Skeletal muscle satellite cell (primary cell): ENCODE measurements at regions not wholly inside any gene's neighbourhood (a gene's known extent, or its start where the extent isn't known, plus 50 kb on each side); places are given as distances from the start of the nearest gene placed in this dataset.

ENCODE experiments used
- H3K27me3 ChIP-seq: 2 replicates; pipeline ENCODE4 v1.7.0; 2013; ENCODE audit warnings: low read length; ENCODE audit not compliant: control insufficient read depth, insufficient read depth
- H3K36me3 ChIP-seq: 2 replicates; pipeline ENCODE4 v1.7.0; 2013; ENCODE audit warnings: mild to moderate bottlenecking, control low read depth, low read length; ENCODE audit not compliant: insufficient read depth
- H3K4me1 ChIP-seq: 2 replicates; pipeline ENCODE4 v1.7.0; 2013; ENCODE audit warnings: low read length; ENCODE audit not compliant: control insufficient read depth, insufficient read depth
- H3K4me2 ChIP-seq: 2 replicates; pipeline ENCODE4 v1.7.0; 2013; ENCODE audit warnings: mild to moderate bottlenecking, low read length
- H3K4me3 ChIP-seq: 2 replicates; pipeline ENCODE4 v1.7.0; 2013; ENCODE audit warnings: low read length
- H3K9ac ChIP-seq: 2 replicates; pipeline ENCODE4 v1.7.0; 2013; ENCODE audit warnings: mild to moderate bottlenecking, low read depth, low read length, moderate library complexity
- H3K9me3 ChIP-seq: replicated peaks from 2 replicates; pipeline ENCODE4 v1.7.0; 2013; ENCODE audit warnings: mild to moderate bottlenecking, control low read depth, low read length

- Histone ChIP-seq H3K9ac (no peak overlapping the region), H3K4me3 (no peak overlapping the region), H3K4me1 (no peaks in the 10 kb centered on the region), H3K27me3 (no peaks in the 10 kb centered on the region), H3K36me3 (no peaks in the 10 kb centered on the region), H3K9me3 (no peaks in the 10 kb centered on the region), H3K4me2 (no peak overlapping the region)
These were observed 578.7 kb upstream of the SLITRK1 start for GRCh38 chr13:84460989-84461388.

DNA sequence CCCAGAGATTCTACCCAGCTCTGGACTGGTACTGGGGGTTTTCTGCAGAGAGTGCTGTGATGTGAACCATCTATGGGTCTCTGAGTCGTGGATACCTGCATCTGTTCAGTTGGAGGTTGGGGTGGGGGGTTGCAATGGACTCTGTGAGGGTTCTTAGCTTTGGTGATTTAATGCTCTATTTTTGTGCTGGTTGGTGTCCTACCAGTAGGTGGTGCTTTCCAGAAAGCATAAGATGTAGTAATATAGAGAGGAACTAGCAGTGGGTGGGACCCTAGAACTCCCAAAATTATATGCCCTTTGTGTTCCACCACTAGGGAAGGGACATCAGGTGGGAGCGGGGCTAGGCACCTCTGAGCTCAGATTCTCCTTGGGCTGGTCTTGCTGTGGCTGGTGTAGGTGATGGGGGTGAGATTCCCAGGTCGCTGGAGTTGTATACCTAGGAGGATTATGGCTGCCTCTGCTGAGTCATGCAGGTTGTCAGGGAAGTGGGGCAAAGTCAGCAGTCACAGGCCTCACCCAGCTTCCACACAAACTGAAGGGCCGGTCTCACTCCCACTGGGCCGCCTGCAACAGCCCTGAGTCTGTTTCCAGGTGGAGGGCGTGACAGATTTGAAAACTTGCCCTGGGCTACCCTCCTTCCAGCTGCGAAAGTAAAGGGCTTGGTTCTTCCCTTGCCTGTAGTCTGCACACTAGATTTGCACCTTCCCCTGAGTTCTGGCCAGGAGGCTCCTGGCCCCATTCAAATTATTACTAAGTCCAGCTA, 573.0 kb upstream of the SLITRK1 start:
- H3K4me2 ChIP-seq, result no peak overlapping the region
- H3K4me1 ChIP-seq, result no peaks in the 10 kb centered on the region
- no peaks in the 10 kb centered on the region for H3K27me3 ChIP-seq
- H3K9me3 ChIP-seq, result no peaks in the 10 kb centered on the region
- H3K4me3 ChIP-seq, result no peak overlapping the region
- H3K9ac ChIP-seq, result no peak overlapping the region
- H3K36me3 ChIP-seq, result no peaks in the 10 kb centered on the region

GRCh38 chr13:84447640-84447978, 565.3 kb upstream of the SLITRK1 start:
- no peaks in the 10 kb centered on the region for H3K9me3 ChIP-seq

GRCh38 chr13:84446972-84447639, 564.8 kb upstream of the SLITRK1 start:
- Histone ChIP-seq H3K4me2 (no peak overlapping the region), H3K4me1 (peaks cover 12% of the 10 kb centered on the region), H3K27me3 (no peaks in the 10 kb centered on the region), H3K36me3 (no peaks in the 10 kb centered on the region), H3K9me3 (no peaks in the 10 kb centered on the region), H3K9ac (no peak overlapping the region), H3K4me3 (no peak overlapping the region)

More at GRCh38 chr13:84447640-84447978, 565.3 kb upstream of the SLITRK1 start:
- H3K9ac ChIP-seq, result no peak overlapping the region
- H3K27me3 ChIP-seq, result no peaks in the 10 kb centered on the region
- peaks cover 12% of the 10 kb centered on the region for H3K4me1 ChIP-seq
- H3K4me2 ChIP-seq, result no peak overlapping the region
- no peaks in the 10 kb centered on the region for H3K36me3 ChIP-seq
- no peak overlapping the region for H3K4me3 ChIP-seq

- H3K4me2 ChIP-seq, result no peak overlapping the region
These were observed 563.5 kb upstream of the SLITRK1 start for GRCh38 chr13:84445776-84446175.

GRCh38 chr13:84443463-84443862, 561.2 kb upstream of the SLITRK1 start:
- no peaks in the 10 kb centered on the region for H3K36me3 ChIP-seq
- H3K9me3 ChIP-seq, result no peaks in the 10 kb centered on the region
- no peaks in the 10 kb centered on the region for H3K27me3 ChIP-seq
- peaks cover 19% of the 10 kb centered on the region for H3K4me1 ChIP-seq
- no peak overlapping the region for H3K9ac ChIP-seq
- no peak overlapping the region for H3K4me2 ChIP-seq
- H3K4me3 ChIP-seq, result no peak overlapping the region

More at GRCh38 chr13:84445776-84446175, 563.5 kb upstream of the SLITRK1 start:
- H3K36me3 ChIP-seq, result no peaks in the 10 kb centered on the region
- no peaks in the 10 kb centered on the region for H3K27me3 ChIP-seq
- H3K9ac ChIP-seq, result peak overlapping the region; percentile 18
- H3K4me1 ChIP-seq, result peaks cover 12% of the 10 kb centered on the region
- no peak overlapping the region for H3K4me3 ChIP-seq
- H3K9me3 ChIP-seq, result no peaks in the 10 kb centered on the region

DNA sequence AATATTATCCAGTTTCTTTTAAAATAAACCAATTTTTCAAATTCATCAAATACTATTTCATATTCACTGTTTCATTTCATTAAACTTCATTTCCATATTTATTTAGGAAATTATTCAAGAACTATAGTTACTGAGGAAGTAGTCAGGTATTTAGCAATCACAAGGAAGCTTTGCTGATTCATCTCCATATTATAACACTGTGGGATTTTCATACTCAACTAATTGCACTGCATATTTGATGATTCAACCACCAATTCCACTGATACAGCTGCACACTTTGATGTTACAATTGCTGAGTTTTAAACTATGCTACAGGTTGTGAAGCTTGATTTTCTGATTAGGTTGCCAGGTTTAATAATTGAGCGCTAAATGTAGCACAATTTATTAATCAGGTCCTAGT, 556.8 kb upstream of the SLITRK1 start:
- Histone ChIP-seq H3K36me3 (no peaks in the 10 kb centered on the region), H3K4me2 (no peak overlapping the region), H3K9me3 (no peaks in the 10 kb centered on the region), H3K4me1 (peaks cover 7% of the 10 kb centered on the region), H3K4me3 (no peak overlapping the region), H3K9ac (no peak overlapping the region), H3K27me3 (no peaks in the 10 kb centered on the region)

- Histone ChIP-seq H3K9me3 (no peaks in the 10 kb centered on the region), H3K4me2 (no peak overlapping the region), H3K9ac (no peak overlapping the region), H3K27me3 (no peaks in the 10 kb centered on the region), H3K4me3 (no peak overlapping the region), H3K36me3 (no peaks in the 10 kb centered on the region), H3K4me1 (peaks cover 42% of the 10 kb centered on the region)
These were observed 550.8 kb upstream of the SLITRK1 start for GRCh38 chr13:84433024-84433423.

DNA sequence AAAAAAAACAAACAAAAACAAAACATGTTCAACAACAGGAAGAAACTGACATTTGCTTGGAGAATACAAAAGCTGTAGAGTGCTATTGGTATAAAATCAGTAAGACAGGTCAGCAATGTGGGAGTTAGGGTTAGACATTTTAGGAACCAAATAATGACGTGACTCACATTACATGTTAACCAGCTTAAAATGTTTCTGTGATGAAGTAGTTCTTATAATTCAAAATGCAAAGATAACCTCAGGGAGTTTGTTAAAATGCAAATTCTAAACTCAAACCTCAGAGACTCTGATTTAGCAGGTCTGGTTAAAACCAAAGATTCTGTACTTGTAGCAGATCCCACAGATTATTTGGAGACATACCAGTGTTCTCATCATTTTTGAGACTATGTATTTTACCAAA, 549.4 kb upstream of the SLITRK1 start:
- Histone ChIP-seq H3K4me2 (no peak overlapping the region), H3K27me3 (no peaks in the 10 kb centered on the region), H3K9ac (peak overlapping the region; percentile 51), H3K36me3 (no peaks in the 10 kb centered on the region), H3K4me3 (no peak overlapping the region), H3K4me1 (peaks cover 42% of the 10 kb centered on the region), H3K9me3 (no peaks in the 10 kb centered on the region)

GRCh38 chr13:84430446-84430845, 548.2 kb upstream of the SLITRK1 start:
- Histone ChIP-seq H3K9ac (peak overlapping the region; percentile 25), H3K27me3 (no peaks in the 10 kb centered on the region), H3K4me3 (no peak overlapping the region), H3K4me2 (peak overlapping the region; percentile 45), H3K36me3 (no peaks in the 10 kb centered on the region), H3K9me3 (no peaks in the 10 kb centered on the region), H3K4me1 (peaks cover 42% of the 10 kb centered on the region)

- Histone ChIP-seq H3K9ac (peak overlapping the region; percentile 25), H3K4me3 (no peak overlapping the region), H3K27me3 (no peaks in the 10 kb centered on the region), H3K4me2 (peak overlapping the region; percentile 45), H3K4me1 (peaks cover 42% of the 10 kb centered on the region), H3K9me3 (no peaks in the 10 kb centered on the region), H3K36me3 (no peaks in the 10 kb centered on the region)
These were observed 547.7 kb upstream of the SLITRK1 start for GRCh38 chr13:84430015-84430414.

DNA sequence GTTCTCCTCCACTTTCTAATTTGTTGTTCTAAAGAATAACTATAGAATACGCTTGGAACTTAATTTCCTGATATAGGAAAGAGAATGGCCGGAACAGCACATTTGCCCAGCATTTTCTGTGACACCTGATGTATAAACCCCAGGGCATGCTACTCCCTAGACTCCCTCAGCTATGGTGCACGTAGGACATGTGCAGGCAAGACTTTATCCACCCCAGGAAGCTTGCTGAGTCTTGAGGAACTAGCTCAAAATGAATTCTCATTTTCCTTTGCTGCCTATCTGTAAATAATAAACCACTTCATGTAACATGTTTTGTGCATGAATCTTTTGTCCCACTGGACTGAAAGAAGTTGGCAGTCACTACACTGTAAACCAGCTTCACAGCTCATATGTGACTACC, 535.8 kb upstream of the SLITRK1 start:
- no peak overlapping the region for H3K4me3 ChIP-seq
- peaks cover 5% of the 10 kb centered on the region for H3K4me1 ChIP-seq
- H3K9ac ChIP-seq, result no peak overlapping the region
- H3K9me3 ChIP-seq, result no peaks in the 10 kb centered on the region
- H3K27me3 ChIP-seq, result no peaks in the 10 kb centered on the region
- no peak overlapping the region for H3K4me2 ChIP-seq
- no peaks in the 10 kb centered on the region for H3K36me3 ChIP-seq
